Left forelimb (tissue), 1 donor: ENCODE measurements at regions not wholly inside any gene's neighbourhood (a gene's known extent, or its start where the extent isn't known, plus 50 kb on each side); places are given as distances from the start of the nearest gene placed in this dataset.
A peak's percentile ranks its signal among the peaks of the same experiment; 100 is the strongest.

Source experiments
- DNase-seq: peaks from one replicate; pipeline ENCODE4 v3.0.0-alpha.2; 2018; ENCODE audit warnings: low spot score

DNA sequence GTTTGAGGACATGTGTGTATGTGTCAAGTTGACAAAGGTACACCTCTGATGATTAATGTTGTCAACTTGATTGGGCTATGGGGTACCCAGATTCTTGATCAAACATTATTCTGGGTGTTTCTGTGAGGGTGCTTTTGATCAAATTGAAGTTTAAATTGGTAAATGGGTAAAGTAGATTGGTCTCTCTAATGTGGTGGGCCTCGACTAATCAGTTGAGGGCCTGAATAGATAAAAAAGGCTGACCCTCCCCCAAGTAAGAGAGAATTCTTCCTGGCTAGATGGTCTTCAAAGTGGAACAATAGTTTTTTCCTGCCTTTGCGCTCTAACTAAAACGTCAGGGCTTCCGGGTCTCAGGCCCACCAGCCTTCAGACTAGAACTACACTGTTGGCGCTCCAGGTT, 309.9 kb upstream of the MGMT start:
- DNase-seq: no peak

DNA sequence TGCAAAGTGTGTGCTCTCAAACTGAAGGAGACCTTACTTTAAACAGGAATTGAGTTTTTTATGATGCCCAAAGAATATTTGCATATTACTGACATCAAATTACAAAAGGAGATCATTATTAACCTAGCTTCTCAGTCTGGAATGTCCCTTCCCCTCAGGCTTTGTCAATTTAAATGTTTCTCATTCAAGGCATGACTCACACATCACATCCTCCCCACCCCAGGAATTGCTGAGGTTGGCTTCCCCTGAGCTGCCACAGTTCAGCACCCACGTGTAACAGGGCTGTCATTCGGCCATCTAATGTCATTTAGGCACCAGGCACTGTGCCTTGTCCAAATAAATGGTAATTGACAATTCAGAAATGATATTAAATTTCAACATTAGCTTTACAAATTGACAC, 305.9 kb upstream of the MGMT start:
- no peak for DNase-seq

DNA sequence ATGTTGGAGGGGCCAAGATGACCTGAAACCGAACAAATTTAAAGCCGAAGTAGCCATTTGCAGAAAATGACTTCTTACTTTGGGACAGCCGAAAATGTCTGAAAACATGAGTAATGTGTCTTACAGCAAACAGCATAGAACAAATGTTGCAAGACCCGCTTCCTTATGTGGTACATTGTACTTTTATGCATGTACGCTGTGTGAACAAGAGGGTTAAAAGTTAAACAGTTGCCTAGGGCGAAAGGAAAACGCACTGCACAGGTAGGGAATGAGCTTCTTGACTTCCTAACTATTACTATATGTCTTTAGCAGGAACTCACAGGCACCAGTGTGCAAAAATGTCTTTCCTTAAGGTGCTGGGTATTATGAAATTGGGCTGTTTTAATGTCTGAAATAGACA, 303.5 kb upstream of the MGMT start:
- no peak for DNase-seq

DNA sequence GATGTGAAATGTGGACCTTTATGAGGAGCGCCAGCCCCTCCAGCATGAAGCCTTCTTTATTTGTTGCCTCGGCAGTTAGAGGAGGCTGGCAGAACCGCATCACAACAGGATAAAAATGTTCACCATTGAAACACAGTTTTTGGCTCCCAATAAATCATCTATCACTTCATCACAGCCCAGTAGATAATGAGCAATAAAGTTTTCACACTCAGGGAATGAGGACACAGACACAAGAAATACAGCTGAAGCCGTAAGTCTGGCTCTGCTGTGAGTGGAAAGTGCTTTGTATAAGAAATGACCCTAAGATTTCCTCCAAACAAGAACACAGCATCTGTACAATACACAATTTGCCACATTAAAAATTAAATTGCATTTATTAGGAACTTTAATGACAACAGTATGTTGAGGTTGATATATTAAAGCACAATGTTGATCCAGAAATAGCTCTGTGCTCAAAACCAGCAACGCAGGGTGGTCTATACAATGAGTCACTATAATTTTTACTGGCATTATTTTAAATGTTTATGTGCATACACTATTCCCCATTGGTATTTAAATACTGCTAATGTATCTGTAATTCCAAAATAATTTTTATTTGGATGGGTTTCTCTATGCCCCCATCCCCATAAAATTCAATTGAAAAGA, 301.8 kb upstream of the MGMT start:
- no peak for DNase-seq

DNA sequence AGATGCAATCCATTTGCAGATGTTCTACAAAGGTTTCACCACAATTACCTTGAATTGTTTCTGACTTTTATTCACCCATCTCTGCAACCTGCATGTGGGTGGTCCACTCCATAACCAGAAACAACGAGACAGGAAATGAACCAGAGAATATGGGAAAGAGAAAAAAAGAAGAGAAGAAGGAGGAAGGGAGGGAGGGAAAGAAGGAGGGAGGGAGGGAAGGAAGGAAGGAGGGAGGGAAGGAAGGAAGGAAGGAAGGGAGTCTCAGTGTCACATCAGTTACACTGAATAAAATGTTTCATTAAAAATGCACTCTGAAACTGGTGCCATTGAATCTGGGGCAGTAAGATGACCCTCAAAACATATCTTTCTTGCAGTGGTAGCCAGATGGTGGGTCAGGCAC, 301.3 kb upstream of the MGMT start:
- no peak for DNase-seq

DNA sequence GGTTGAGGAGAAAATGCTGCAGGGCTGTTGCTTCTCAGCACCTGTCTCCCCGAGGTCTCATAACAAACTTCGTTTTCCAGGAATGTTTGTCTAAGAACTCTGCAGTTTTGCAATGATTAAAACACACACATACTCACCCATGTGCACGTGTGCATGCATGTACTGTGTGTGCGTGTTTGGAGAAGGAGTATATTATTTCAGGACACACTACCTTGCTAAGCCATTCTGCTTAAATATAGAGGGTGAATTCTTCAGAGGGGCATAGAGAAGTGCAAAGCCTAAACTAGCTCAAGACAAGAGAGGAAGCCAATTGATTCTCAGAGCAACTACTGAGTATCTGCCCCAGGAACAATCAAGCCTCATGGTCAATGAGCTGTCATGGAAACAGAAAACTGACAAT, 298.4 kb upstream of the MGMT start:
- DNase-seq: no peak

DNA sequence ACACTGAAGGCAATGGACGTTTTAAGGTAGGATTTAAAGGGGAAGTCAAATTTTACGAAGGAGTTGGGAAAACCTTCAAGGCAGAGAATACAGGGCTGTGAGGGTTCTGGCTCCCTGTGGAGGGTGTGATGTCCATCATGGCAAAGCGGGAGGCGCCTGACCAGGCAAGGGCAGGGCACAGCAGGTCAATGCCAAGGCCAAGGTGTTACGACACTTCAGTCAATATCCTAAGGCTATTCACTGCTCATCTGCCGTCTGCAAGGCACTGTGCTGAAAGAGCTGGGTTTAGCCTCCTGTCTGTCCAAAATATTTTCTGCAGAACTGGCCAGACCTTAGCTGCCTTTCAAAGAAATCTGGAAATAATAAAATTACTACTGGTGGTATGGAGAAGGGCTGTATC, 297.9 kb upstream of the MGMT start:
- DNase-seq: no peak

DNA sequence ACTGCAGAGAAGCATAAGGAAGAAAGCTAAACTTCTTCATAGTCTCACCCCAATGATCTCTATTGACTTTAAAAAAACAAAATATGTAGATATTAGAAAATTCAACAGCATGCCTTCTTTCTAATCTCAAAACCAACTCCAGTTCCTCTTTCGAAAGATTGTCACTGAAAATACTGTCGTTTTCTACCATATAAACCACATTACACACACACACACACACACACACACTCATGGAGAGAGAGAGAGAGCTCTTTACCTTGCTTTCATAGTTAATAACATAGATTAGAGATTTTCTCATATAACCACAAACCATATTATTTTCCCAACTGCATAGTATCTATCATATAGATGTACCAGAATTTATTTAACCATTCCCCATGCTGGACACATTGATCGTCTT, 296.2 kb upstream of the MGMT start:
- no peak for DNase-seq

DNA sequence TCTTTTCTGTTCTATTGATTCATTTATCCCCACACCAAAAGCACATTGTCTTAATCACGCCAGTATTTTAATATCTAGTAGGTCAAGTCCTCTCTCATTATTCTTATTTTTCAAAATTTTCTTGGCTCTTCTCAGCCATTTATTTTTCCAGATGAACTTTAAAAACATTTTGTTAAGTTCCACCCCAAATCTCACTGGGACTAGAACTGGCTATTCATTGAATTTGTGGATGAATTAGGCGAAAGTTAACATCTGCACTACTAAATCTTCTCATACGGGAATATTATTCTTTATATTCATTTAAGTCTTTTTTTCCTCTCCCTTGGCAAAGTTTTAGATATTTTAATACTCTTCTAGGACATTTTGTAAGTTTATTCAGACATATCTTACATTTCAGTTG, 295.2 kb upstream of the MGMT start:
- DNase-seq: no peak

DNA sequence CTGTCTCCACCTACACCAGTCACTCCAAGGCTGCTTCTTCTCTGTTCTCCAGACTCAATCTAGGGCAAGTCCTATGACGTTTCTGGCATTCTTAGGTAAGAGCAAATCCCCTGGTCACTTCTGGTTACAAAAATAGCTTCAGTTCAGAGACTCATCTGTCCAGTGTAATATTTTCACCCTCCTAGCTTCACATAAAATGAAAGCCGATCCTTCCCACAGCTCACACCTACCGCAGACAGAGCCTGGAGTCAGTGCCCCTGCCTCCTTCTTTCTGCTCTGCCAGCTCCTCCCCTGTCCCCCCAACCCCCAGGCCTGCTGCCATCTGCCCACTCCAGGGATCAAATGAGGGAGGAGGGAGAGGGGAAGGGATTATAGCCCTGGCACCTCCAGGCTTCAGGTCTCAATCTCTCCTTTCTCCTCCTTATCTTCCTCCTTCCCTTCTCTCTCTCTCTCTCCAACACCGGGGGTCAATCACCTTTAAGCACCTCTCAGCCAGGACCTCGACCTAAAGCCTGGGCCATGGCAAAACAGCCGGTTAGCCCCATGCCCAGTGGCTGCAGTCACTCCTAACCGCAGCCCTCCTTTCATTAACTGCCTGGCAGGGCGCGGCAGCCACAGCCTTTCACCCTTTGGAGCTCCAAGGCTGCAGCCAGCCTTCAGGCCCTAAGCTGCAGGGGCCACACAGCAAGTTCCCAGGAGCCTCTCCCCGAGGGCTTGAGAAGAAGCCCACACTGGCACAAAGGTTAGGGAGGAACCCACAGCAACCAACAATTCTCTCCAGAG, 292.6 kb upstream of the MGMT start:
- DNase-seq: no peak

DNA sequence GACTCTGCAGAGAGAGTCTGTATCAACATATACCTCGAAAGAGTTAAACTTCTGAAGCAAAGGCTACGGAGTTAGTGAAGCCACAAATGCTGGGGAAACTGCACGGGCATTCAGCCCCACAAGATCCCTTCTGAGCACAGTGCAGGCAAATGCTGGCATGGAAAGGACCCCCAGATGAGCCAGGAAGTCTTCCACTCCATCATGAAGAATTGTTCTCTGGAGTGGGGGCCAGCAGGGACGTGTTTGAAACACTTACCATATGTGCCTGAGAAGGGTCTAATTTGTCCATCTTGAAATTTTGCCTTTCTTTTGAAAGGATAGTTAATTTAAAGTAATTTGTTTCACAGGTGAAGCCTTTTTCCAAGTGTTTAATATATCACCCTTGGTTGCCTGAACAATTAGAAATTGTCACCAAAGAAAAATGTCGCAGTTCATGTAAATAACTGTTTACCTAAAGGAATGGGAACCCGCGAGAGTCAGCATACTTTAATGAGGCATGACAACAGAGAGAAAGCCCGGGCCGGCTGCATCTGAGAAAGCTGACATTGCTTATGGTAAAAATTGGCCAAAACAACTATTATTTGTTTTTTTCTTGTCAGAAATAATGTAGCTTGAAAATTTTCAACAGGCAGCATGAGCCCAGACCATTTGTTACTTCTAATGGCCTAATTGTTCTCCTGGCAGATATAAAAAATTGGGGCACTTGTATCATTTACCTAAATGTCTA, 287.6 kb upstream of the MGMT start:
- no peak for DNase-seq

DNA sequence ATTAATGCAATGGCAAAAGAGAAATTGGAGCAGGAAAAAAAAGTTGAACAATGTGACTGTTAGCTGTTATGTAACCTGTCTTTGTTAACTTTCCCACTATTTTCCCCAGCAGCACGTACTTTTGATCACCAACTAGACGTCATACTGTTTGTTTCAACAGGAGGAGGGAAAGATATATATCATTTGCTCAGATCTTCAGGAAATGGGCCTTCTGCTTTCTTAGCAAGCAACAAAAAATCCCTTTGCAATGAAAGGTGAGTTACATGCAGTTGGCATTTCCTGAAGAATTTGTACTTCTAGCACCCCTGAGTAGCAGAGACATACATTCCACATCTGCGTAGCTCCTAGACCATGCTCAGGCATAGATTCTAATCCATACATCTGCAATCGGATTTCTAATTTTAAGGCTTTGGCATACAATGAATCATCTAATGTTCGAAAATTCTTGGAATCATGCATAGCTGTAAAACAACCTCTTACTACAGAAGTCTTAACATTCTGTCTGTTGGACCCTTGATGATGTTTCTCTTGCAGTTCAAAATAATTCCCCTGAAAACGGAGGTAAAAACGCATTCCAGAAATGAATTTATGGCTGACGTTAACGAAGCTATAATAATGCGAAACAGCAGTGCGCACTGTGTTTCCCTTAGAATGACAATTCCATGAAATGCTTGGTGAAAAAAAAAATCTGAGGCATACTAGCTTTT, 286.9 kb upstream of the MGMT start:
- DNase-seq: no peak

DNA sequence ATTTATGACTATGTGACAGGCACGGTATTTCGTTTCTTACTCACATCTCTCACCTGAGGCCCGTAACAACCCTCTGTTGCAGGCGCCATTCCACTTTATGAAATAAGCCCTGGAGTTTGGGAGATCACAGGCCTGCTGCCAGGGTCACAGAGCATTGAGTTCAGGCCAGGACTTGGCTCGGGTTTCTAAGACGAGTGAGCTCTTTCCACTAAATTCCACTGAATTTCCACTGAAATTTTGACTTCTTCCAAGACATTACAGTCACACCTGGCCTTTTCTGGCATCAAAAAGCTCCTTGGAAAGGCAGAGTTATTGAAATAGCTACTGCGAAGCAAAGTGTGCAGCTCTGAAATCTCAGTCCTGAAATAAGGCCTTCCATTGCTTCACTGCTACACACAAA, 282.8 kb upstream of the MGMT start:
- no peak for DNase-seq

DNA sequence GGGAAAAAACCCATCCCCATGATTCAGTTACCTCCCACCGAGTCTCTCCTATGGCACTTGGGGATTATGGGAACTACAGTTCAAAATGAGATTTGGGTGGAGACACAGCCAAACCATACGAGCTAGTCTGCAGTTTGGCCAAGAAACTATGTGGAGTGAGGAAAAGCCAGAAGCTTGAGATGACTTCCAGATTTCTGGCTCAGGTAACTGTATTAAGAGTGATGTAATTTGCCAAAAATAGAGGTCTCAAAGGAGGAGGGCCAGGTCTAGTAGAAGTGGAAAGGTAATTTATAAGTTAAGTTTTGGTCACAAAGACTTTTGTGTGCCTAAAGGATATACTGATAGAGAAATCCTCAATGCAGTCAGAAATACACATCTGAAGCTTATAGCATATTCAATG, 279.7 kb upstream of the MGMT start:
- DNase-seq: no peak

DNA sequence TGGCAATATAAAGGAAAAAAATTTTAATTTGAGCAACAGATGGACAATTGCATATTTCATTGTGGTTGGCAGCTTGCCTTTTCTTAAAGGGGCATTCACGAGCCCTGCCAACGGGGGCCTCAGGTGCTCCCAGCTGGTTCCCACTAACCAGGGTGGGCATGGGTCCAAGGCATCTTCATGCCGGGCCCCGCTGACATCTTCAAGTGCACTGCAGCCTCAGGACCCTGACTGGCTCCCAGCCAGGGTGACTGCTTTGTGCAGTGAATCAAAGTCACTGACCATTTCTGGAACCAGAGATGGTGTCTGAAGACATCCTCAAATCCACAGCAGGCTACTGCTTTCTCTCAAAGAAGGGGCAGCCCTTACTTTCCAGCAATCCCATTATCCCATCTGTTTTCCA, 275.2 kb upstream of the MGMT start:
- no peak for DNase-seq

DNA sequence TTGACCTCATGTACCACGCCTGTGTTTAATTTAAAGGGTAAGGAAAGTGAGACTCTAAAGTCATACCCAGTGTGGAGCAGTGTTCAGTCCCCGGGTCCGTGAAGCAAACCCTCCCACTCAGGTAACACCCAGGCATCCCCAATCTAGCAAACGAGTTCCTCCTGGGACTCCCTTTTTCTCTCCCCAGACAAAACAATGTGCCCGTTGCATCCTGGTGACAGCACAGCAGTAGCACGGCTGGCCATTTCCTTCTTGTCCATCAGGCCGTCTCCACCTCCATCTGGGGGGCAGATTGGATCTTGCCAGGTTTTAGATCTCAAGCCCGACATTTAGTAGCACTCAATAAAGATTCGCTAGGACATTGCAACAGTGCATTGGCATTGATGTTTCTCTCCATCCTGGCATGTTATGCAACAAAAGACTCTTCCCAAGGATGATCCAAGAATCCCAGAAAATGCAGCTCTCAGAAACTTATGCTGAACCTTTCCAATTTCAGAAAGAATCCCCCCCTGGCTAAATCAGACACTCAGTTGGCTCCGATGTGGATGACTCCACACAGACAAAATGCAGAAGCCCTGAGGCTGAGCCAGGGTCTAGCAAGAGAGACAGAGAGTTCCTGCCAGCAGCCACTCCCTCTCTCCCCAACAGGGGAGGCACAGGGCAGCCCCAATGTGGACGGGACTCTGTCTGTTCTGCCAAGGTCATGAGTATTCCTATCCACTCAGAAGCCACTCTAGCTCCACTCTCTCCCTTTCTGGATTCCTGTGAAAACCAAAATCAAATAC, 274.5 kb upstream of the MGMT start:
- peak; percentile 77 for DNase-seq

DNA sequence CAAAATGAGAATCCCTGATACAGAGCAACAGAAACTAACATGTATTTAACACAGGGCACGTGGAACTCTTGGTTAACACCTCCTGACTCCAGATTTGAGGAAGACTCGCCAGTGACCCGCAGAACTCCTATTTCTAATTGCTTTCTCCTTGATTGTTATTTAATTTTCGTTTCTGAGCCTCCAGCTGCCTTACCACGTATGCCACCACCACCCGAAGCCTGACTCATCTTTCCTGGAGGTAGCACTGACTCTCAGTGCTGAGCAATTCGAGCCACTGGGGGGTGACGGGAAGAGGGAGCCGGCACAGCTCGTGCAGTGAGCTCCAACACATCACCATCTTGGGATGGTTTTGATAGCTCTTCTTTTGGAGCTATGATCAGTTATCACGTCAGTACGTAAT, 273.9 kb upstream of the MGMT start:
- no peak for DNase-seq

DNA sequence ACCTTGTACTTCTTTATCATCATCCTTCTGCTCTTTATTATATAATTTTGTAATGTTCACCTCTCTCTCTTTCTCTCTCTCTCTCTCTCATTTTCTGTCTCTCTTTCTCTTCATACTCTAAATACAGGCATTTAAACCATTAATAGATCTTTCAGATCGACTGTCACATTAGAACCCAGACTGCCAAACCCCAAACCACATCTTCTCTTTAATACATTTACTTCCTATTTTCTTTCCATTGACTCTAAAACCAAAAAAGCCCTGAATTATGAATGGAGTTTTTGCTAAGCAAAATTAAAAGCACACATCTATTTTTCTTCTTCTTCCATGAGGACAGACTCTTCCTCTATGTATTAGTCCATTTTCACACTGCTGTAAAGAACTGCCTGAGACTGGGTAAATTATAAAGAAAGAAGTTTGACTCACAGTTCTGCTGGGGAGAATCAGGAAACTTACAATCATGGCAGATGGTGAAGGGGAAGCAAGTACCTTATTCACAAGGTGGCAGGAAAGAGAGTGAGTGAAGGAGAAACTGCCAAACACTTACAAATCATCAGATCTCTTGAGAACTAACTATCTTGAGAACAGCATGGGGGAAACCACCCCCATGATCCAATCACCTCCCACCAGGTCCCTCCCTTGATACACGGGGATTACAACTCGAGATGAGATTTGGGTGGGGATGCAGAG, 272.7 kb upstream of the MGMT start:
- no peak for DNase-seq

DNA sequence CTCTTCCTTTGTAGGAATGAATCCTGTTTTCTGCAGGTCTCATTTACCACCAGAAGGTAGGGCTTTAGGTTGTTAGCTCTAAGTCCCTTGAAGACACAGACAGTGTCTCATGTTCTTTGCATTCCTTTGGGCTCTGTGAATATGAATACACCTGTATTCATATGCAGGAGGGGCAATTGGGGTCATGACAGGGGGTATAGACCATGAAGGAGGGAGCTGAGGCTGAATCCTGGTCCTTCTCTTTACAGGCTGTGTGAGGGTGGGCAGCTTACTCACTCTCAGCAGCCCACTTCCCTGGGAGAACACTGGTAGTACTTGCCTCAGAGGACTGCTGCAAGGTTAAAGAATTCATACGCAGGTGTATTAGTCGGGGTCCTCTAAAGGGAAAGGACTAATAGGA, 267.2 kb upstream of the MGMT start:
- DNase-seq: no peak

DNA sequence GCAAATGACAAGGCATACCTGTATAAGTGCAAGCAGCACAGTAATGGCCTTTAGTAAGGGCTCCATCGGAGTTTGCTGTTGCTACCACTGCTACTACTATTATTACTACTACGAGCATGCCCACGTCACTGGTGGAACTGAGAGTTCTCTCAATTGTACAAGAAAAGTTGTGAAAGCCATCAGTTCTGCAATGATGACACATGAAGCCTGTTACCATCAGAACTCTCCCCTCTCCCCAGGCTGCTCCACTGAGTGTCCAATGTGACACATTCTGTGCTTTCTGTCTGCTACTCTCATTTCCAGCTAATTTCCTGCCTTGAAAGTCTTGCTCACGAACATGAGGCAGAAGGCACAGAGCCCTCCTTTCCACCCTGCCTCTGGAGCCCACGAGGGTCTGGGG, 263.2 kb upstream of the MGMT start:
- no peak for DNase-seq

DNA sequence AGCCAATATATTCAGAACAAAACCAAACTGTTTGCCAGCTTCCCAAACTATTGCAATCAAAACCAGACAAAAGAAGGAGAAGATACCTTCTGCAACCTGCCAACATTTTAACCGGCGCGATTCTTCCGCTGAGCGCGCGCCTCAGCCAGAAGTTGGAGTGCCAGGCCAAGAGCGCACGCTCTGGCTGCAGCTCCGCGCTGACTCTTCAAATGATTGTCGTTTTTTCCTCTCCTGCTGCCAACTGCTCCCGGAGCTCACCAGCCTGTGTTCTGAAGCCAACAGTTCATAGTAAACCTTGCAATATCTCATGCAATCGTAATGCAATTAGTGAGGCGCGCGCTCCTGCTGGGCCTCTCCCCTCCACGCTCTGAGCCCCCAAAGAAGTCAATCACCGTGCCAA, 259.7 kb upstream of the MGMT start:
- DNase-seq: no peak
